ENCODE measurements at regions not wholly inside any gene's neighbourhood (a gene's known extent, or its start where the extent isn't known, plus 50 kb on each side); places are given as distances from the start of the nearest gene placed in this dataset.
"Not testable (repeated sequence)": the region's sequence is repeated elsewhere in the genome, so short reads cannot be mapped to it uniquely, and the experiment has no call there.

DNA sequence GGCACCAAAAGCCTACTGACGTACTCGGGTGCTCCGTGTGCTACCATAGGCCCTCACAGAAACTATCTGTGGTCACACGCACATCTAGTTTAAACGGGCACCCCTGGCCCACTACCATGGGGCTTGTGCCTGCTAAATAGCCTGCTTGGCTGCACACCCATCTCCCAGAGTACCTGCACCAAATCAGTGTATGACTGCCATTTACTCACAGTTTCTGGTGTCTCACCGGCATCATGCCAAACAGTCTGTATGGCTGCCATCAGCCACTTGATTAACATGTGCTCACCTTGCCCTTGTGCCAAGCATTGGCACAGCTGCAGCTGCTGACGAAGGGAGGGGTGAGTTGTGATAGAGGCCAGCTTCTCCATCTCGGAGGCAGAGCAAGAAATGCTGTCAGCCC, 232.7 kb downstream of the IGSF11 start:
- no peak for DNase-seq (ENCODE audit: low read depth in 3 of 3, low spot score in 2 of 3)

- no peak for DNase-seq (ENCODE audit: low read depth in 3 of 3, low spot score in 2 of 3)
These were observed 232.1 kb downstream of the IGSF11 start for GRCh38 chr3:118802325-118803095.

GRCh38 chr3:118803096-118803476, 231.6 kb downstream of the IGSF11 start:
- no peak for DNase-seq (ENCODE audit: low read depth in 3 of 3, low spot score in 2 of 3)

GRCh38 chr3:118805007-118805406, 229.6 kb downstream of the IGSF11 start:
- DNase-seq (ENCODE audit: low read depth in 3 of 3, low spot score in 2 of 3) = no peak

DNA sequence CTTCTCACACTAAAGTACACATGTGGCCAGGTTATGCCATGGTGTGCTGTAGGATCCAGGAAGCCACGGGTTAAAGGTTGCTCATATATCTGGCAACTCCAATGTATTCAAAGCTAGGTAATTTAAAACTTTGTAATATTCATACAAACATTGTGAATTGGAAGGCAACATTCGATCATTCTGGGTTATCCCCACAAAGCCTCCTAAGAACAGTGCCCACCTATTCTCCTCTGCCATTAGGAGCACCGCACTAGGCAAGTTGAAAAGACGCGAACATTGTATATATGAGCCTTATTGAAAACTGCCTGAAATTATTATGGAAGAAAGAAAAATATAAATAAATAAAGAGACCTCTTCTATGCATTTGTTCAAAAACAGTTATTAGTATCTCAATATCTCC, 228.2 kb downstream of the IGSF11 start:
- no peak for DNase-seq (ENCODE audit: low read depth in 3 of 3, low spot score in 2 of 3)

DNA sequence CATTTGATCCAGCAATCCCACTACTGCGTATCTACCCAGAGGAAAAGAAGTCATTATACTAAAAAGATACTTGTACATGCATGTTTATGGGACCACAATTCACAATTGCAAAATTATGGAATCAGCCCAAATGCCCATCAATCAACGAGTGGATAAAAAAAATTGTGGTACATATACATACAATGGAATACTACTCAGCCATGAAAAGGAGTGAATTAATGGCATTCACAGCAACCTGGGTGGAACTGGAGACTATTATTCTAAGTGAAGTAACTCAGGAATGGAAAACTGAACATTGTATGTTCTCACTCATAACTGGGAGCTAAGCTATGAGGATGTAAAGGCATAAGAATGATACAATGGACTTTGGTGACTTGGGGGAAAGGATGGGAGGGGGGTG, 227.3 kb downstream of the IGSF11 start:
- DNase-seq (ENCODE audit: low read depth in 3 of 3, low spot score in 2 of 3) = not testable (repeated sequence)

DNA sequence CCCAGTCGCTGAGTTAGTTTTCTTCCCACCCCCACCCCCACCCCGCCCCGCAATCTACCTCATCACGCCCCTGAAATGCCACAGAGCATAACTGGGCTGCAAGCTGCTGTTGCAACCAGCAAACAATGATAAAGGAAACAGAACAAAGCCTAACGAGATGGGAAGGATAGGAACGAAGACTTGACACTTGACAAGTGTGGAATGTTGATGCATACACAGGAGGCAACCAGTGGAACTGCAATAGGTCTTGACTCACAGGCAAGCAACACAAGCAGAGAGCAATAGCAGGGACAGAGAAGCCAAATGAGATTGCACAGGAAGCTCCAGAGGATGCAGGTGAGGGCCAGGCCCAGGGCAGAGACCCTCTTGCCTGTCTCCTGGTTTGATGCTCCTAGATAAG, 225.9 kb downstream of the IGSF11 start:
- DNase-seq (ENCODE audit: low read depth in 3 of 3, low spot score in 2 of 3) = no peak

DNA sequence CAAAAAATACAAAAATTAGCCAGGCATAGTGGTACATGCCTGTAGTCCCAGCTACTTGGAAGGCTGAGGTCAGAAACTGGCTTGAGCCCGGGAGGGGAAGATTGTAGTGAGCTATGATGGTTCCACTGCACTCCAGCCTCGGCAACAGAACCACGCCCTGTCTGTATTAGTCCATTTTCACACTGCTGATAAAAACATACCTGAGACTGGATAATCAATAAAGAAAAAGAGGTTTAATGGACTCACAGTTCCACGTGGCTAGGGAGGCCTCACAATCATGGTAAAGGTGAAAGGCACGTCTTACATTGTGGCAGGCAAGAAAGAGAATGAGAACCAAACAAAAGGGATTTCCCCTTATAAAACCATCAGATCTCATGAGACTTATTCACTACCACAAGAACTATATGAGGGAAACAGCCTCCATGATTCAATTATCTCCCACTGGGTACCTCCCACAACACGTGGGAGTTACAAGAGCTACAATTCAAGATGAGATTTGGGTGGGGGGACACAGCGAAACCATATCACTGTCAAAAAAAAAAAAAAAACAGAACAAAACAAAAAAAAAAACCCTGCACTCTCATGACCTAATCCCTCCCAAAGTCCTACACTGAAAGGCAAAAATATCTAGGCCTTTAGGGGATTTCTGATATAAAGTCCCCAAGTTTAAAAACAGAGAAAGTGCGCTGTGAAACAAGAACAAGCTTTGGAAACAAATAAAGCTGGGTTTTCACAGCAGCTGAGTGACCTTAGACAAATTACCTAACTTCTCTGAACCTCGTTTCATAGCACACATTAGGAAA, 224.7 kb downstream of the IGSF11 start:
- DNase-seq (ENCODE audit: low read depth in 3 of 3, low spot score in 2 of 3) = no peak

DNA sequence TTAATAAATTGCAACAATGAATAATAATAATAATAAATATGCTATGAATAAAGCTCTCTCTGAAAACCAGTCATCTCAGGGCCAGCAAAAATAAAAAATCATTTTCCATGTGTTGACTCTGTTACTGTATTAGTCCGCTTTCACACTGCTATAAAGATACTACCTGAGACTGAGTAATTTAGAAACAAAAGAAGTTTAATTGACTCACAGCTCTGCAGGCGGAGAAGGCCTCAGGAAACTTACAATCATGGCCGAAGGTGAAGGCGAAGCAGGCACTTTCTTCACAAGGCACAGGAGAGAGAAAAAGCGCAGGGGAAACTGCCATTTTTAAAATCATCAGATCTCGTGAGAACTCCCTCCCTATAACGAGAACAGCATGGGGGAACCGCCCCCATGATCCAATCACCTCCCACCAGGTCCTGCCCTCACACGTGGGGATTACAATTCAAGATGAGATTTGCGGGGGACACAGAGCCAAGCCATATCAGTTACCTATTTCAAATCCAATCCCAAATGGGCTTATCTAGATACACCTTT, 224.1 kb downstream of the IGSF11 start:
- no peak for DNase-seq (ENCODE audit: low read depth in 3 of 3, low spot score in 2 of 3)

GRCh38 chr3:118811236-118811732, 223.4 kb downstream of the IGSF11 start:
- no peak for DNase-seq (ENCODE audit: low read depth in 3 of 3, low spot score in 2 of 3)

DNA sequence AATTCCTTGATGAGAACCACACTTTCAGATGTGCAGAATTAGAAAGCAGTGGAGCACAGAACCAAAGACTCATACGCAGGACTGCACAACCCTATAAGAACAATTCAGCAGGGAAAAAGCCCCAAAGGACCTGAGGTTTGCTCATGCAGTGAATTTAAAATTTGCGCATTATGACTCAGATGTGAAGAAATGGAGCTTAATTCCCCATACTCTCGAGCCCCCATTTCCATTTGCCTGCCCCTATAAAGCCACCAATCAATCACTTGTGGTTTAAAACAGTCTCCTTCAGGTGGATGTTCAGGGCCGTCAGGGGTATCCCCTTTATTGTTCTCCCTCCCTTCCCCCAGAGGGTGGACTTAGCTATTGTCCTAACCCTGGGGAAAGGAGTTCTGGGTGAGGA, 221.2 kb downstream of the IGSF11 start:
- DNase-seq (ENCODE audit: low read depth in 3 of 3, low spot score in 2 of 3) = no peak

- DNase-seq (ENCODE audit: low read depth in 3 of 3, low spot score in 2 of 3) = no peak
These were observed 216.9 kb downstream of the IGSF11 start for GRCh38 chr3:118817748-118818165.

DNA sequence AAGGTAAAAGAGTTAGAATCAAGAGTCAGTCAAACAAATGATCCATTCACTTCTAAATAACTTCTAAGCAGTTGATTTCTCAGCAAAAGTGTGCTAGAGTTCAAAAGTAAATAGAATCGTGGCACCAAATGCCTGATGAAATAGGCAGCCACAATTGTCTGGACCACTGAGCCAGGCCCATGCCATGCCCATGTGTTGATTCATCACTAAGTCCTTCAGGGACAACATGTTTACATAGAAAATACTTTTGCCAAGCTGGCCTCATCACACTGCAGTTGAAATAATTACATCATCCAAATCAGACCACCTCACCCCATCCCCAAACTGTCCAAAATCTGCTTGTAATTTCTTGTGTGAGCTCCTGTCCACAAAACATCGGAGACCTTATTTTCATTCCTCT, 216.3 kb downstream of the IGSF11 start:
- DNase-seq (ENCODE audit: low read depth in 3 of 3, low spot score in 2 of 3) = no peak

DNA sequence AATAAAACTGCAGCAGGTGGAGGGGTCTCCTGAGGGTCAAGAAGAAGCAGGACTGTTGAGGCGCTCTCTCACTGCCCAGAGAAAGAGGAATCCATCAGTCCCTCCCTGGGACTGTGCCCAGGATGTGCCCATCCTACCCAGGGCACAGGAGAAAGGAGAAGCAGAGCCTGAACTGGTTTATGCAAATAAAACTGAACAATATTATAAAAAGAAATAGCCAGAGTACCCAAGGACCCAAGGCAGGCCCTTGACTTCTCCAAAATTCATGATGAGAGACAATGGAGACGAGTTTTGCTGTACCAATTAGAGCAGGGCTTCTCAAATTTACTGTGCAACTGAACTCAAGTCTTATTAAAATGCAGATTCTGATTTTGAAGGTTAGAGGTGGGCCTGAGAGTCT, 211.0 kb downstream of the IGSF11 start:
- DNase-seq (ENCODE audit: low read depth in 3 of 3, low spot score in 2 of 3) = no peak

DNA sequence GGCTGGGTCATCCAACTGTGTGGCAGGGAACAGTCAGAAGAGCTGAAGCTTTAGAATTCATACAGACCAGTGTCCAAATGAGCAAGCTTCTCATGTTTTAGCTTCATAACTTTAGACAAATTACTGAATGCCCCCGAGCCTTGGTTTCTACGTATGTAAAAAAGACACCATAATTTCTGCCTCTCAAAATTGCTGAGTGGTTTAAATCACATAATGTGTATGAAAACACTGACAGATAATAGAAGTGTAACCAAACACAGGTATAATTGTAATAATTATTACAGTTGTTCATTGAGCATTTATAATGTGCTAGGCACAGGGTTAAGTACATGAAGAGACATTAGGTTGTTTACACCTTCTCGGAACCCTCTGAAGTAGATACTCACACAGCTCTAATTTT, 207.2 kb downstream of the IGSF11 start:
- DNase-seq (ENCODE audit: low read depth in 3 of 3, low spot score in 2 of 3) = no peak

DNA sequence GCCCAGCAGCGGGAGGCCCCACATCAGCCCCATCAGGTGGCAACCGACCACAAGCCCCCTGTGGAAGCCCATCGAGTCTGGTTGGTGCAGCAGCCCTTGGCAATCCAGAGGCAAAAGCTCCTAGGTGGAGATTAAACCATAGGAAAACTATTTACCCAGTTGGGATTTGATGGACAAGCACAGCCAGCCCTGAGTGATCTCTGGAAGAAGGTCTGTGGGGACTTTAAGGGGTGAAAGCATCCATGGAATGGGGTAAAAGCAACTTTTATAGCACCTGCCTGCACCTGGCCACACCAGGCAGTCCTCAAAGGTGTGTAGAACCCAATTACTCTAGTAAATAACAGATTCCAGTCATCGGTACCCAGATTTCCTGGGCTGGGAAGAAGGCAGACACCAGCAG, 206.3 kb downstream of the IGSF11 start:
- no peak for DNase-seq (ENCODE audit: low read depth in 3 of 3, low spot score in 2 of 3)

GRCh38 chr3:118833075-118833474, 201.6 kb downstream of the IGSF11 start:
- no peak for DNase-seq (ENCODE audit: low read depth in 3 of 3, low spot score in 2 of 3)

- no peak for DNase-seq (ENCODE audit: low read depth in 3 of 3, low spot score in 2 of 3)
These were observed 195.8 kb downstream of the IGSF11 start for GRCh38 chr3:118838871-118839270.

DNA sequence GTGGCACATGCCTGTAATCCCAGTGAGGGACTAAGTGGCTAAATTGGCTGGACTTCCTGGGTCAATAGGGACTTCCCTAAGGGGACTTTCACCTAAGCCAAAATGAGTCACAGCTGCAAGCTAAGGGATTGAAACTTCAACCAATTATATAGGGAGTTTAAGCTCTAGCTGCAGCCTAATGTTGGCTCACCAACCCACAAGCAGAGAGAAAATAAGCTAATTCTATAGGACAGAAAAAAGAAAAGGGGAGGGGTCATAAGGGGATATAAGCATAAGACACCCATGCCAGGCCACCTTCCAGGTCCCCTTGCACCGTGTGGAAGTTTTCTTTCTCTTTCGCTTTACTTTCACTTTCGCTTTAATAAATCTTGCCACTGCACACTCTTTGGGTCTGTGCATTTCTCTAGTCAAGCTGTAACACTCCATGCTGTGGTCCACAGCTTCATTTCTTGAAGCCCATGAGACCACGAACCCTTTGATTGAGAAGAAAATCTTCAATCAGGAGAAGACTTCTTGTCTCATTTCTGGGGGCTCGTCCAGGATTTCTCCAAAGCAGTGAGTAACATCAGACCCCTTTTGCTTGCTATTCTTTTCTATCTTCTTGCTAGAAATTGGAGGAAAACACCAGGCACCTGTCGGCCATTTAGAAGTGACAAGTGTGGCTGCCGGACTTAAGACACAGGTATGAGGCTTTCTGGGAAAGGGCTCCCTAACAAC, 192.3 kb downstream of the IGSF11 start:
- DNase-seq (ENCODE audit: low read depth in 3 of 3, low spot score in 2 of 3) = no peak

GRCh38 chr3:118846176-118846575, 188.5 kb downstream of the IGSF11 start:
- no peak for DNase-seq (ENCODE audit: low read depth in 3 of 3, low spot score in 2 of 3)

Measured in right renal cortex interstitium (tissue), 3 donors.